ENCODE measurements at regions not wholly inside any gene's neighbourhood (a gene's known extent, or its start where the extent isn't known, plus 50 kb on each side); places are given as distances from the start of the nearest gene placed in this dataset.

DNA sequence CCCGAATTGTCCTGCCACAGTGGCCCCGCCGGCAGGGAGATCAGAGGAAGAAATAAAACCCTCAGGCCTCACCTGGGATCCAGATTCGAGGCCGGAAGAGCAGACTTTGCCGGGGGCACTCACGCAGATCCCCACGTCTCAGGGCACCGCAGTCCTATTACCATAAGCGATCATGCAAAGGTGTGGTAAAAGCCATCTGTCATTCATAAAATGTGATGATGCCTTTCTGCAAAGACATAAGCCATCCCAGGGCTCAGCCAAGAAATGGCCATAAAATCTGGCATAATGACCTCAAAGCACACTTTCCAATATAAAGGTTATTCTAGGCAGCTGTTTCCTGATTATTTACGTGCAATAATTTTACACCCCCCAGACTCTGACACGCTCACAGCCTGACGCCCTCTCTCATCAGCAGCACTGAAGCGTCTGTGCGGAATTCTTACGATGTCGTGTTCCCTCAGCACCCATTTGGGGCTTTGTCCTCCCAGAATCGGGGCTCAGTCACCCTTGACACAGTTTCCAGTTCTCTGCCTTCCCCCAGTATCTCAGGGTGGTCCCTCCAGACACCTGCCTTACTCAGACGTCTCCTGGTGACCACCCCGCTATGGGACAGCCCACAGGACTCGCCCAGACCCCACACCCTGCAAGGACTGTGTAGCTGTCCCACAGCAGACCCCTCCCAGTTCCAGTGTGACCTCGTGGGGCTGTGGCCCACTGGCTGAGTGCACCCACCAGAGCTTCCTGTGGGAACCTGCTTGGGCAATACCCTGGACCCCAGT is 74.3 kb upstream of the FAM20C start:
- TF ChIP-seq, protein P1, sequence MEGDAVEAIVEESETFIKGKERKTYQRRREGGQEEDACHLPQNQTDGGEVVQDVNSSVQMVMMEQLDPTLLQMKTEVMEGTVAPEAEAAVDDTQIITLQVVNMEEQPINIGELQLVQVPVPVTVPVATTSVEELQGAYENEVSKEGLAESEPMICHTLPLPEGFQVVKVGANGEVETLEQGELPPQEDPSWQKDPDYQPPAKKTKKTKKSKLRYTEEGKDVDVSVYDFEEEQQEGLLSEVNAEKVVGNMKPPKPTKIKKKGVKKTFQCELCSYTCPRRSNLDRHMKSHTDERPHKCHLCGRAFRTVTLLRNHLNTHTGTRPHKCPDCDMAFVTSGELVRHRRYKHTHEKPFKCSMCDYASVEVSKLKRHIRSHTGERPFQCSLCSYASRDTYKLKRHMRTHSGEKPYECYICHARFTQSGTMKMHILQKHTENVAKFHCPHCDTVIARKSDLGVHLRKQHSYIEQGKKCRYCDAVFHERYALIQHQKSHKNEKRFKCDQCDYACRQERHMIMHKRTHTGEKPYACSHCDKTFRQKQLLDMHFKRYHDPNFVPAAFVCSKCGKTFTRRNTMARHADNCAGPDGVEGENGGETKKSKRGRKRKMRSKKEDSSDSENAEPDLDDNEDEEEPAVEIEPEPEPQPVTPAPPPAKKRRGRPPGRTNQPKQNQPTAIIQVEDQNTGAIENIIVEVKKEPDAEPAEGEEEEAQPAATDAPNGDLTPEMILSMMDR (conservative IDR thresholded peaks at IDR 0.05; ENCODE audit: low read depth, low read length), result no peak
- TF ChIP-seq EZH2phosphoT487 (IDR thresholded peaks at IDR 0.05; ENCODE audit: borderline replicate concordance, low read length) (no peak), EZH2 (IDR thresholded peaks at IDR 0.05; ENCODE audit: low read length, unreplicated experiment) (no peak)
